GM12875 (cell line): ENCODE measurements at regions not wholly inside any gene's neighbourhood (a gene's known extent, or its start where the extent isn't known, plus 50 kb on each side); places are given as distances from the start of the nearest gene placed in this dataset.

ENCODE experiments used
- H3K4me3 ChIP-seq: one replicate; pipeline ENCODE4 v1.5.1; 2011; ENCODE audit warnings: low read depth, low read length, control low read depth
- TF ChIP-seq, protein P1 (sequence below): IDR thresholded peaks from 2 replicates; pipeline ENCODE4 v1.5.1; 2011; ENCODE audit warnings: low read depth, mild to moderate bottlenecking, control low read depth, inconsistent platforms, low read length, moderate library complexity, borderline replicate concordance; ENCODE audit not compliant: insufficient read depth

DNA sequence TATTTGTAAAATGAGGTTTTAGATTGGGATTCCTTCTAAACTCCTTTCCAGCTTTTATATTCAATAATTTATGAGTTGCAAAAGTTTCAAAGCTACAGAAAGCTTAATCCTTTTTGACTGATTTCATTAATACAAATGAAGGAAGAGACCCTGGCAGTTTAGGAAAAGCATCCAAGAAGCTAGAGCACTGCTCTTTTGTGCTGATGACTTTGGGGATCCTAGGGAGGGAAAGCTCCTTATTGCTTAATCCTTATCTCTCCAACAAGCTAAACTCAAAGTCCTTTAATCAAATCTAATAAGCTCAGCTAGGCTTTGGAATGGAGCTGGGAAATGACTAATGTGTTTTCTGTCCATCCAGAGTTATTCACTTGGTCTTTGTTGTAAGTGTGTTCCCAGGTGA, 285.4 kb downstream of the ACTR3B start:
- H3K4me3 ChIP-seq = no peak overlapping the region
- TF ChIP-seq, protein P1, sequence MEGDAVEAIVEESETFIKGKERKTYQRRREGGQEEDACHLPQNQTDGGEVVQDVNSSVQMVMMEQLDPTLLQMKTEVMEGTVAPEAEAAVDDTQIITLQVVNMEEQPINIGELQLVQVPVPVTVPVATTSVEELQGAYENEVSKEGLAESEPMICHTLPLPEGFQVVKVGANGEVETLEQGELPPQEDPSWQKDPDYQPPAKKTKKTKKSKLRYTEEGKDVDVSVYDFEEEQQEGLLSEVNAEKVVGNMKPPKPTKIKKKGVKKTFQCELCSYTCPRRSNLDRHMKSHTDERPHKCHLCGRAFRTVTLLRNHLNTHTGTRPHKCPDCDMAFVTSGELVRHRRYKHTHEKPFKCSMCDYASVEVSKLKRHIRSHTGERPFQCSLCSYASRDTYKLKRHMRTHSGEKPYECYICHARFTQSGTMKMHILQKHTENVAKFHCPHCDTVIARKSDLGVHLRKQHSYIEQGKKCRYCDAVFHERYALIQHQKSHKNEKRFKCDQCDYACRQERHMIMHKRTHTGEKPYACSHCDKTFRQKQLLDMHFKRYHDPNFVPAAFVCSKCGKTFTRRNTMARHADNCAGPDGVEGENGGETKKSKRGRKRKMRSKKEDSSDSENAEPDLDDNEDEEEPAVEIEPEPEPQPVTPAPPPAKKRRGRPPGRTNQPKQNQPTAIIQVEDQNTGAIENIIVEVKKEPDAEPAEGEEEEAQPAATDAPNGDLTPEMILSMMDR = no peak

GRCh38 chr7:153047079-153047959, 287.8 kb downstream of the ACTR3B start:
- TF ChIP-seq, protein P1 = no peak
- no peak overlapping the region for H3K4me3 ChIP-seq

GRCh38 chr7:153052206-153052605, 292.7 kb downstream of the ACTR3B start:
- TF ChIP-seq, protein P1 = no peak
- H3K4me3 ChIP-seq = no peak overlapping the region

GRCh38 chr7:153061910-153062528, 302.5 kb downstream of the ACTR3B start:
- TF ChIP-seq, protein P1 = no peak
- H3K4me3 ChIP-seq = no peak overlapping the region

- TF ChIP-seq, protein P1 = no peak
- no peak overlapping the region for H3K4me3 ChIP-seq
Measured at GRCh38 chr7:153065051-153065450, 305.5 kb downstream of the ACTR3B start.

GRCh38 chr7:153066711-153067110, 307.2 kb downstream of the ACTR3B start:
- H3K4me3 ChIP-seq = no peak overlapping the region

More at GRCh38 chr7:153066711-153067110, 307.2 kb downstream of the ACTR3B start:
- TF ChIP-seq, protein P1 = no peak
